ENCODE measurements at regions not wholly inside any gene's neighbourhood (a gene's known extent, or its start where the extent isn't known, plus 50 kb on each side); places are given as distances from the start of the nearest gene placed in this dataset.

DNA sequence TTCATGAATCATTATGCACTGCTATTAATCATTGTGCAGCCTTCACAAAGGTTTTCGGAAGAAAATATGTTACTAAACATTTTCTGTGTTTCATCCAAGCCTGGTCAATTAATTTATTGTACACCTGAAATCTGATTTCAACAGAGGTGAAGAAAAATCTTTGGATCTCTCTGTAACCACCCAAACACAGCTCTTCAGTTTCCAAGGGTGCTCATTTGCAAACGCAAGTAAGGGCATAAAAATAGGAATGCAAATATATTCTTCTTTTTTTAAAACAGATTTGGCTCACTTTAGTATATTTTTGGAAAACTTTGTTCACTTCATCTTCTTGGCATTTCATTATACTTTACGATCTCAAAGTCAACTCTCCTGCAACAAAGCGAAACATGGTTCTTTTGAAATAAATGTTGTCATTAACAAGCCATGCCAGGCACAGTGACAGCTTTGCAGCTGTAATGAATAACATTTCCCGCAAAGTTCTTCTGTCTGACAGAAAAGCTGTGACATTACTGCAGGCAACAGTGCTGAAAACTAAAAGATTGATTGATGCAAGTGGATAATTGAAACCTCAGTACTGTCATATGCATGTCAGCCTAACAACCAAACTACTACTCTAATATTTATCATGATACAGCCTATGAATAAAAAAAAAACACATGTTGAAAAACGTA lies 348.3 kb downstream of the FRK start:
- H3K9ac ChIP-seq = no peak overlapping the region
- no peak overlapping the region for H3K4me3 Mint-ChIP-seq
- no peak for DNase-seq (ENCODE audit: low spot score)
- no peaks in the 10 kb centered on the region for H4K20me1 ChIP-seq (ENCODE audit: low read depth)
- no peaks in the 10 kb centered on the region for H3K36me3 ChIP-seq
- H3K4me2 ChIP-seq = no peak overlapping the region
- H3K4me1 Mint-ChIP-seq = no peaks in the 10 kb centered on the region
- H3K4me3 ChIP-seq = no peak overlapping the region
- no peaks in the 10 kb centered on the region for H3F3A ChIP-seq (ENCODE audit: low read depth)
- H3K27ac Mint-ChIP-seq = no peak overlapping the region
- H3K36me3 Mint-ChIP-seq = no peaks in the 10 kb centered on the region
- no peaks in the 10 kb centered on the region for H3K9me3 Mint-ChIP-seq
- H2AFZ ChIP-seq (replicated peaks) = no peak overlapping the region
- no peaks in the 10 kb centered on the region for H3K4me1 ChIP-seq
- no peaks in the 10 kb centered on the region for H3K27me3 ChIP-seq
- no peaks in the 10 kb centered on the region for H3K9me3 ChIP-seq (ENCODE audit: low read depth)
- H3K27me3 Mint-ChIP-seq (ENCODE audit: insufficient read depth, low read depth) = no peaks in the 10 kb centered on the region
- TF ChIP-seq EZH2 (IDR thresholded peaks at IDR 0.05) (no peak), CTCF (IDR thresholded peaks at IDR 0.05) (no peak), EZH2phosphoT487 (IDR thresholded peaks at IDR 0.05) (no peak)
- no peak overlapping the region for H3K27ac ChIP-seq
- H3K79me2 ChIP-seq (ENCODE audit: low read depth) = no peaks in the 10 kb centered on the region

DNA sequence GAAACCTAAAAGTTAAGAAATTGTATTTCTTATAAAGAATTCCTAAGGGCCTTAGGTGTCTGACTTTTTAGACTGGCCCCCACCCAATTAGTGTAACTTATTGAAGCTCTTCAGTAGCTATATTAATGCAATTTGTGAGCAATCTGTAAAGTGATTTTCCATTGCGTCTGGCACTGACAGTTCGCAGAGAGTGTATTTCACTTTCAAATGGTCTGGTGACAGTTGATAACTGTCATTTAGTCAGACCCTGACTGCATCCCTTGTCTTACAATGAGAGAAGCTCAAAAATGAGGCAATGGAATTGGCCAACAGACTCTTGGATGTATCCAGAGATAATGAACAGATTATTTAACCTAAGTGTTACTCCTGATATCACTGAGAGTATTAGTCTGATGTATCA lies 351.8 kb downstream of the FRK start:
- Mint-ChIP-seq H3K36me3 (no peaks in the 10 kb centered on the region), H3K27ac (no peak overlapping the region), H3K4me3 (no peak overlapping the region), H3K9me3 (no peaks in the 10 kb centered on the region), H3K27me3 (ENCODE audit: insufficient read depth, low read depth) (no peaks in the 10 kb centered on the region), H3K4me1 (no peaks in the 10 kb centered on the region)
- H3K4me3 ChIP-seq = no peak overlapping the region
- no peaks in the 10 kb centered on the region for H4K20me1 ChIP-seq (ENCODE audit: low read depth)
- no peaks in the 10 kb centered on the region for H3K4me1 ChIP-seq
- no peaks in the 10 kb centered on the region for H3K9me3 ChIP-seq (ENCODE audit: low read depth)
- TF ChIP-seq CTCF (IDR thresholded peaks at IDR 0.05) = no peak
- no peak overlapping the region for H2AFZ ChIP-seq (replicated peaks)
- H3F3A ChIP-seq (ENCODE audit: low read depth) = no peaks in the 10 kb centered on the region
- H3K4me2 ChIP-seq = no peak overlapping the region
- no peak overlapping the region for H3K27ac ChIP-seq
- H3K9ac ChIP-seq = no peak overlapping the region
- H3K27me3 ChIP-seq = no peaks in the 10 kb centered on the region
- no peaks in the 10 kb centered on the region for H3K79me2 ChIP-seq (ENCODE audit: low read depth)
- no peak for DNase-seq (ENCODE audit: low spot score)
- no peaks in the 10 kb centered on the region for H3K36me3 ChIP-seq

DNA sequence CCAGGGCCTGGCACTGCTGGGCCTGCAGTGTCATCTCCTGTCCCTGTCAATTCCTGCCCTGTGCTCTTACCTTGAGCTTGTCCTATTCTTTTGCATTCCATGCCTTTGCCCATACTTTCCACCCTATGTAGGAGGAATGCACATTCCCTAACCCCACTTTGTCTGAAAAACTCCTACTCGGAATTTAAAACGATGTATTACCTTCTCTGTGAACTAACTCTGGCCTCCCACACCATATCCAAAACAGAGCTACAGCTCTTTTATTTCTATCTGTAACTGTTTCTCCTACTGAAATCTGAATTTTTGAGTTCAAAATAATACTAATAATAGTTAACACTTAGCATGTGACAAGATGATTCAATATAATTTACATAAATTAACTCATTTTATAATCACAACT lies 353.7 kb downstream of the FRK start:
- H2AFZ ChIP-seq (replicated peaks) = no peak overlapping the region
- no peaks in the 10 kb centered on the region for H3F3A ChIP-seq (ENCODE audit: low read depth)
- H3K27me3 Mint-ChIP-seq (ENCODE audit: insufficient read depth, low read depth) = no peaks in the 10 kb centered on the region
- no peak overlapping the region for H3K4me3 ChIP-seq
- no peak overlapping the region for H3K4me2 ChIP-seq
- H3K4me3 Mint-ChIP-seq = no peak overlapping the region
- H3K27ac Mint-ChIP-seq = no peak overlapping the region
- H3K4me1 Mint-ChIP-seq = no peaks in the 10 kb centered on the region
- no peaks in the 10 kb centered on the region for H3K27me3 ChIP-seq
- DNase-seq (ENCODE audit: low spot score) = no peak
- H3K36me3 Mint-ChIP-seq = no peaks in the 10 kb centered on the region
- H3K79me2 ChIP-seq (ENCODE audit: low read depth) = no peaks in the 10 kb centered on the region
- no peaks in the 10 kb centered on the region for H3K36me3 ChIP-seq
- H3K4me1 ChIP-seq = no peaks in the 10 kb centered on the region
- no peak overlapping the region for H3K9ac ChIP-seq
- H3K9me3 Mint-ChIP-seq = peaks cover 10% of the 10 kb centered on the region
- TF ChIP-seq EZH2phosphoT487 (IDR thresholded peaks at IDR 0.05) = no peak
- no peak for TF ChIP-seq CTCF (IDR thresholded peaks at IDR 0.05)
- TF ChIP-seq EZH2 (IDR thresholded peaks at IDR 0.05) = no peak
- no peaks in the 10 kb centered on the region for H4K20me1 ChIP-seq (ENCODE audit: low read depth)
- no peaks in the 10 kb centered on the region for H3K9me3 ChIP-seq (ENCODE audit: low read depth)
- no peak overlapping the region for H3K27ac ChIP-seq

All from neural progenitor cell (in vitro differentiated cells).